ENCODE measurements at regions not wholly inside any gene's neighbourhood (a gene's known extent, or its start where the extent isn't known, plus 50 kb on each side); places are given as distances from the start of the nearest gene placed in this dataset.
A peak's percentile ranks its signal among the peaks of the same experiment; 100 is the strongest.

DNA sequence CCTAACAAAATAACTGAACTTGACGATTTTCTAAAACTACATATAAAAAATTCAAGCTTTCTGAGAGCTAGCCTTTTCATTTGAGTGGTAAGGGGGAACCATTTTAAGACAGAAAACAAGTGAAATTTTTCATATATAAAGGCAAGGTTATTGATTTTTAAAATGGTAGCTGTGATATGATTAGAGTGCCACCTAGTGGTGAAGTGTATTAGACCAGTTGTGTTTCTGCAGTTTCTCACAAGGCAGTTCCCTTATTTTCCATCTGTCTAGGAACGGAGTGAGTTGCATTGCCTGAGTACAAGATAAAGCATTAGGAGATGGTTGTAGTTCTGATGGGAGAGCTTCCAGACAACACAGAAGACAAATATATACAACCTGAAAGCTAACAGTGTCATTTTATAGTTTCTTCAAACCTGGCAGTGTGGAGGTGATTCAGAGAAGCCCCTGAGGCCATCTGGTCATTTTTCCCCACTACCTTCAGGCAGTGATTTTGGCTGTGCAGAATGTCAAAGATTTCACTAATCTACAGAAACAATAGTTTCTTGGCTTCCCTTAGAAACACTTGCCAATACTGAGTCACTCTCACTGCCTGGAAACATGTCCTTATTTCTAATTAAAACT, 180.8 kb downstream of the C12orf50 start:
- no peak overlapping the region for H3K27ac ChIP-seq (ENCODE audit: extremely low read depth, low read depth, low read length)
- ChIA-PET CTCF (interaction anchor here (0.5 to 3.6 kb wide), 25 partner anchors 9 to 1927 kb away, joined by 3 to 22 read pairs (median 3); no protein-coding TSS in a partner anchor), POLR2A (no interaction called here)
- TF ChIP-seq, protein P1, sequence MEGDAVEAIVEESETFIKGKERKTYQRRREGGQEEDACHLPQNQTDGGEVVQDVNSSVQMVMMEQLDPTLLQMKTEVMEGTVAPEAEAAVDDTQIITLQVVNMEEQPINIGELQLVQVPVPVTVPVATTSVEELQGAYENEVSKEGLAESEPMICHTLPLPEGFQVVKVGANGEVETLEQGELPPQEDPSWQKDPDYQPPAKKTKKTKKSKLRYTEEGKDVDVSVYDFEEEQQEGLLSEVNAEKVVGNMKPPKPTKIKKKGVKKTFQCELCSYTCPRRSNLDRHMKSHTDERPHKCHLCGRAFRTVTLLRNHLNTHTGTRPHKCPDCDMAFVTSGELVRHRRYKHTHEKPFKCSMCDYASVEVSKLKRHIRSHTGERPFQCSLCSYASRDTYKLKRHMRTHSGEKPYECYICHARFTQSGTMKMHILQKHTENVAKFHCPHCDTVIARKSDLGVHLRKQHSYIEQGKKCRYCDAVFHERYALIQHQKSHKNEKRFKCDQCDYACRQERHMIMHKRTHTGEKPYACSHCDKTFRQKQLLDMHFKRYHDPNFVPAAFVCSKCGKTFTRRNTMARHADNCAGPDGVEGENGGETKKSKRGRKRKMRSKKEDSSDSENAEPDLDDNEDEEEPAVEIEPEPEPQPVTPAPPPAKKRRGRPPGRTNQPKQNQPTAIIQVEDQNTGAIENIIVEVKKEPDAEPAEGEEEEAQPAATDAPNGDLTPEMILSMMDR (tag by site-specific recombination; IDR thresholded peaks at IDR 0.05), result 0 out of 2 replicates have a peak, but pooled peaks have one; percentile 19
- TF ChIP-seq KLF8 (tag by site-specific recombination; IDR thresholded peaks at IDR 0.05) (no peak), ZNF654 (tag by site-specific recombination; IDR thresholded peaks at IDR 0.05; ENCODE audit: low read depth) (peak; percentile 86), ZNF416 (tag by site-specific recombination; IDR thresholded peaks at IDR 0.05) (no peak), ZBTB48 (tag by site-specific recombination; IDR thresholded peaks at IDR 0.05) (no peak)
- H3K9me3 ChIP-seq (ENCODE audit: control insufficient read depth, insufficient read depth, low read depth, low read length), result no peaks in the 10 kb centered on the region
- H3K4me1 ChIP-seq (ENCODE audit: control insufficient read depth, insufficient read depth, low read length), result no peaks in the 10 kb centered on the region
- H3K36me3 ChIP-seq (ENCODE audit: control insufficient read depth in 2 of 2, insufficient read depth in 1 of 2, low read length in 2 of 2), result no peaks in the 10 kb centered on the region
- no peak overlapping the region for H3K4me3 ChIP-seq (ENCODE audit: low read depth, low read length)

DNA sequence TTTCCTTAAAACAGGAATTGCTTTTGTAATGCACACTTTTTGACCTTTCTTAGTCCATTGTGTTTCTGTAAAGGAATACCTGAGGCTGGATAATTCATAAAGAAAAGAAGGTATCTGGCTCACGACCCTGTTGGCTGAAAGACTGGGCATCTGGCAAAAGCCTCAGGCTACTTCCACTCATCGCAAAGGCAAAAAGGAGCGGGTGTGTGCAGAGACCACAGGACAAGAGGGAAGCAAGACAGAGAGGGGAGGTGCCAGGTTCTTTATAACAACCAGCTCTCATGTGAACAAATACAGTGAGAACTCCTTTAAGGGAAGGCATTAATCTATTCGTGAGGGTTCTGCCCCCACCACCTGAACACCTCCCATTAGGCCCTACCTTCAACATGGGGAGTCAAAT, 182.1 kb downstream of the C12orf50 start:
- Histone ChIP-seq H3K27ac (ENCODE audit: extremely low read depth, low read depth, low read length) (no peak overlapping the region), H3K4me3 (ENCODE audit: low read depth, low read length) (no peak overlapping the region), H3K36me3 (ENCODE audit: control insufficient read depth in 2 of 2, insufficient read depth in 1 of 2, low read length in 2 of 2) (no peaks in the 10 kb centered on the region), H3K9me3 (ENCODE audit: control insufficient read depth, insufficient read depth, low read depth, low read length) (no peaks in the 10 kb centered on the region), H3K4me1 (ENCODE audit: control insufficient read depth, insufficient read depth, low read length) (no peaks in the 10 kb centered on the region)
- TF ChIP-seq SP7 (tag by site-specific recombination; IDR thresholded peaks at IDR 0.05) (no peak), ZNF596 (tag by site-specific recombination; IDR thresholded peaks at IDR 0.05) (no peak), ZNF837 (tag by site-specific recombination; IDR thresholded peaks at IDR 0.05) (no peak)
- TF ChIP-seq, protein P2, sequence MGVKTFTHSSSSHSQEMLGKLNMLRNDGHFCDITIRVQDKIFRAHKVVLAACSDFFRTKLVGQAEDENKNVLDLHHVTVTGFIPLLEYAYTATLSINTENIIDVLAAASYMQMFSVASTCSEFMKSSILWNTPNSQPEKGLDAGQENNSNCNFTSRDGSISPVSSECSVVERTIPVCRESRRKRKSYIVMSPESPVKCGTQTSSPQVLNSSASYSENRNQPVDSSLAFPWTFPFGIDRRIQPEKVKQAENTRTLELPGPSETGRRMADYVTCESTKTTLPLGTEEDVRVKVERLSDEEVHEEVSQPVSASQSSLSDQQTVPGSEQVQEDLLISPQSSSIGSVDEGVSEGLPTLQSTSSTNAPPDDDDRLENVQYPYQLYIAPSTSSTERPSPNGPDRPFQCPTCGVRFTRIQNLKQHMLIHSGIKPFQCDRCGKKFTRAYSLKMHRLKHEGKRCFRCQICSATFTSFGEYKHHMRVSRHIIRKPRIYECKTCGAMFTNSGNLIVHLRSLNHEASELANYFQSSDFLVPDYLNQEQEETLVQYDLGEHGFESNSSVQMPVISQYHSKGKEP (tag by site-specific recombination; IDR thresholded peaks at IDR 0.05), result no peak
- TF ChIP-seq, protein P3, sequence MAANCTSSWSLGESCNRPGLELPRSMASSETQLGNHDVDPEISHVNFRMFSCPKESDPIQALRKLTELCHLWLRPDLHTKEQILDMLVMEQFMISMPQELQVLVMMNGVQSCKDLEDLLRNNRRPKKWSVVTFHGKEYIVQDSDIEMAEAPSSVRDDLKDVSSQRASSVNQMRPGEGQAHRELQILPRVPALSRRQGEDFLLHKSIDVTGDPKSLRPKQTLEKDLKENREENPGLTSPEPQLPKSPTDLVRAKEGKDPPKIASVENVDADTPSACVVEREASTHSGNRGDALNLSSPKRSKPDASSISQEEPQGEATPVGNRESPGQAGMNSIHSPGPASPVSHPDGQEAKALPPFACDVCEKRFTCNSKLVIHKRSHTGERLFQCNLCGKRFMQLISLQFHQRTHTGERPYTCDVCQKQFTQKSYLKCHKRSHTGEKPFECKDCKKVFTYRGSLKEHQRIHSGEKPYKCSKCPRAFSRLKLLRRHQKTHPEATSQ (tag by site-specific recombination; IDR thresholded peaks at IDR 0.05), result no peak
- POLR2A ChIA-PET, result no interaction called here
- CTCF ChIA-PET, result interaction anchor here (0.6 to 3.6 kb wide), 6 partner anchors 72 to 1924 kb away, joined by 3 to 22 read pairs (median 4); no protein-coding TSS in a partner anchor

DNA sequence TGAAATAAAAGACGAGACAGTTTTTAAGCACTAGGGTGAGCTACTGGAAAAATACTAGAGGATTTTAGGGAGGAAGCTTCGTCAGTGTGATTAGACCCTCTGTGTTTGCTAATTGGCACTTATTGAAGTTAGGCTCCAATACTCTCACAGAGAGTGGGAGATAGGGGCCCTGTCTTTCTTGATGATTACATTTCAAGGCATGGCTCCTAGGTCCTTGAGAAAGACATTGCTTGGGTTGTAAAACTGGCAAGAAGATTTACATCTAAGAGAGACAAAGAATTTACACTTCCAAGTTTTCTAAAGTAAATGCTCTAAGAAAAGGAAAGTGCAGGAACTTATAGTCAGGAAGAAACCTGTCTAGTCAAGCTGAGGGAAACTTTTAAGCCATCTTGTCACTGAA, 183.2 kb downstream of the C12orf50 start:
- H3K4me1 ChIP-seq (ENCODE audit: control insufficient read depth, insufficient read depth, low read length), result no peaks in the 10 kb centered on the region
- no peaks in the 10 kb centered on the region for H3K36me3 ChIP-seq (ENCODE audit: control insufficient read depth in 2 of 2, insufficient read depth in 1 of 2, low read length in 2 of 2)
- no peak overlapping the region for H3K27ac ChIP-seq (ENCODE audit: extremely low read depth, low read depth, low read length)
- POLR2A ChIA-PET, result no interaction called here
- no peaks in the 10 kb centered on the region for H3K9me3 ChIP-seq (ENCODE audit: control insufficient read depth, insufficient read depth, low read depth, low read length)
- CTCF ChIA-PET, result interaction anchor here (3.6 kb wide), 1 partner anchor 573 kb away, joined by 22 read pairs; no protein-coding TSS in a partner anchor
- H3K4me3 ChIP-seq (ENCODE audit: low read depth, low read length), result no peak overlapping the region
- no peak for TF ChIP-seq ZNF555 (tag by site-specific recombination; conservative IDR thresholded peaks at IDR 0.05)
- TF ChIP-seq, protein P4, sequence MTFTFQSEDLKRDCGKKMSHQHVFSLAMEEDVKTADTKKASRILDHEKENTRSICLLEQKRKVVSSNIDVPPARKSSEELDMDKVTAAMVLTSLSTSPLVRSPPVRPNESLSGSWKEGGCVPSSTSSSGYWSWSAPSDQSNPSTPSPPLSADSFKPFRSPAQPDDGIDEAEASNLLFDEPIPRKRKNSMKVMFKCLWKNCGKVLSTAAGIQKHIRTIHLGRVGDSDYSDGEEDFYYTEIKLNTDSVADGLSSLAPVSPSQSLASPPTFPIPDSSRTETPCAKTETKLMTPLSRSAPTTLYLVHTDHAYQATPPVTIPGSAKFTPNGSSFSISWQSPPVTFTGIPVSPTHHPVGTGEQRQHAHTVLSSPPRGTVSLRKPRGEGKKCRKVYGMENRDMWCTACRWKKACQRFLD (tag by site-specific recombination; IDR thresholded peaks at IDR 0.05), result no peak
- no peak for TF ChIP-seq YY1 (tag by site-specific recombination; IDR thresholded peaks at IDR 0.05)
- TF ChIP-seq, protein P5, sequence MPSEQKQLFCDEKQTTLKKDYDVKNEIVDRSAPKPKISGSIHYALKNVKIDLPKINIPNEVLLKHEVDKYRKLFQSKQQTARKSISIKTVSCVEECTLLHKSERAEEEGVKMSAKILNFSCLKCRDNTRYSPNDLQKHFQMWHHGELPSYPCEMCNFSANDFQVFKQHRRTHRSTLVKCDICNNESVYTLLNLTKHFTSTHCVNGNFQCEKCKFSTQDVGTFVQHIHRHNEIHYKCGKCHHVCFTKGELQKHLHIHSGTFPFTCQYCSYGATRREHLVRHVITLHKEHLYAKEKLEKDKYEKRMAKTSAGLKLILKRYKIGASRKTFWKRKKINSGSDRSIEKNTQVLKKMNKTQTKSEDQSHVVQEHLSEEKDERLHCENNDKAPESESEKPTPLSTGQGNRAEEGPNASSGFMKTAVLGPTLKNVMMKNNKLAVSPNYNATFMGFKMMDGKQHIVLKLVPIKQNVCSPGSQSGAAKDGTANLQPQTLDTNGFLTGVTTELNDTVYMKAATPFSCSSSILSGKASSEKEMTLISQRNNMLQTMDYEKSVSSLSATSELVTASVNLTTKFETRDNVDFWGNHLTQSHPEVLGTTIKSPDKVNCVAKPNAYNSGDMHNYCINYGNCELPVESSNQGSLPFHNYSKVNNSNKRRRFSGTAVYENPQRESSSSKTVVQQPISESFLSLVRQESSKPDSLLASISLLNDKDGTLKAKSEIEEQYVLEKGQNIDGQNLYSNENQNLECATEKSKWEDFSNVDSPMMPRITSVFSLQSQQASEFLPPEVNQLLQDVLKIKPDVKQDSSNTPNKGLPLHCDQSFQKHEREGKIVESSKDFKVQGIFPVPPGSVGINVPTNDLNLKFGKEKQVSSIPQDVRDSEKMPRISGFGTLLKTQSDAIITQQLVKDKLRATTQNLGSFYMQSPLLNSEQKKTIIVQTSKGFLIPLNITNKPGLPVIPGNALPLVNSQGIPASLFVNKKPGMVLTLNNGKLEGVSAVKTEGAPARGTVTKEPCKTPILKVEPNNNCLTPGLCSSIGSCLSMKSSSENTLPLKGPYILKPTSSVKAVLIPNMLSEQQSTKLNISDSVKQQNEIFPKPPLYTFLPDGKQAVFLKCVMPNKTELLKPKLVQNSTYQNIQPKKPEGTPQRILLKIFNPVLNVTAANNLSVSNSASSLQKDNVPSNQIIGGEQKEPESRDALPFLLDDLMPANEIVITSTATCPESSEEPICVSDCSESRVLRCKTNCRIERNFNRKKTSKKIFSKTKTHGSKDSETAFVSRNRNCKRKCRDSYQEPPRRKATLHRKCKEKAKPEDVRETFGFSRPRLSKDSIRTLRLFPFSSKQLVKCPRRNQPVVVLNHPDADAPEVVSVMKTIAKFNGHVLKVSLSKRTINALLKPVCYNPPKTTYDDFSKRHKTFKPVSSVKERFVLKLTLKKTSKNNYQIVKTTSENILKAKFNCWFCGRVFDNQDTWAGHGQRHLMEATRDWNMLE (tag by site-specific recombination; conservative IDR thresholded peaks at IDR 0.05; ENCODE audit: low read depth), result no peak
- no peak for TF ChIP-seq ZNF302 (tag by site-specific recombination; IDR thresholded peaks at IDR 0.05; ENCODE audit: low read depth)
- TF ChIP-seq, protein P6, sequence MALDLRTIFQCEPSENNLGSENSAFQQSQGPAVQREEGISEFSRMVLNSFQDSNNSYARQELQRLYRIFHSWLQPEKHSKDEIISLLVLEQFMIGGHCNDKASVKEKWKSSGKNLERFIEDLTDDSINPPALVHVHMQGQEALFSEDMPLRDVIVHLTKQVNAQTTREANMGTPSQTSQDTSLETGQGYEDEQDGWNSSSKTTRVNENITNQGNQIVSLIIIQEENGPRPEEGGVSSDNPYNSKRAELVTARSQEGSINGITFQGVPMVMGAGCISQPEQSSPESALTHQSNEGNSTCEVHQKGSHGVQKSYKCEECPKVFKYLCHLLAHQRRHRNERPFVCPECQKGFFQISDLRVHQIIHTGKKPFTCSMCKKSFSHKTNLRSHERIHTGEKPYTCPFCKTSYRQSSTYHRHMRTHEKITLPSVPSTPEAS (tag by site-specific recombination; IDR thresholded peaks at IDR 0.05), result no peak
- TF ChIP-seq IKZF3 (tag by site-specific recombination; IDR thresholded peaks at IDR 0.05), result no peak
- TF ChIP-seq ZNF114 (tag by site-specific recombination; IDR thresholded peaks at IDR 0.05), result no peak
- TF ChIP-seq ZNF501 (tag by site-specific recombination; IDR thresholded peaks at IDR 0.05), result no peak
